ENCODE measurements at regions not wholly inside any gene's neighbourhood (a gene's known extent, or its start where the extent isn't known, plus 50 kb on each side); places are given as distances from the start of the nearest gene placed in this dataset.
"Not testable (repeated sequence)": the region's sequence is repeated elsewhere in the genome, so short reads cannot be mapped to it uniquely, and the experiment has no call there.

- DNase-seq (ENCODE audit: extremely low read depth, low read depth, low spot score): no peak
These were observed 146.6 kb downstream of the RNASET2 start for GRCh38 chr6:166809721-166810120.

DNA sequence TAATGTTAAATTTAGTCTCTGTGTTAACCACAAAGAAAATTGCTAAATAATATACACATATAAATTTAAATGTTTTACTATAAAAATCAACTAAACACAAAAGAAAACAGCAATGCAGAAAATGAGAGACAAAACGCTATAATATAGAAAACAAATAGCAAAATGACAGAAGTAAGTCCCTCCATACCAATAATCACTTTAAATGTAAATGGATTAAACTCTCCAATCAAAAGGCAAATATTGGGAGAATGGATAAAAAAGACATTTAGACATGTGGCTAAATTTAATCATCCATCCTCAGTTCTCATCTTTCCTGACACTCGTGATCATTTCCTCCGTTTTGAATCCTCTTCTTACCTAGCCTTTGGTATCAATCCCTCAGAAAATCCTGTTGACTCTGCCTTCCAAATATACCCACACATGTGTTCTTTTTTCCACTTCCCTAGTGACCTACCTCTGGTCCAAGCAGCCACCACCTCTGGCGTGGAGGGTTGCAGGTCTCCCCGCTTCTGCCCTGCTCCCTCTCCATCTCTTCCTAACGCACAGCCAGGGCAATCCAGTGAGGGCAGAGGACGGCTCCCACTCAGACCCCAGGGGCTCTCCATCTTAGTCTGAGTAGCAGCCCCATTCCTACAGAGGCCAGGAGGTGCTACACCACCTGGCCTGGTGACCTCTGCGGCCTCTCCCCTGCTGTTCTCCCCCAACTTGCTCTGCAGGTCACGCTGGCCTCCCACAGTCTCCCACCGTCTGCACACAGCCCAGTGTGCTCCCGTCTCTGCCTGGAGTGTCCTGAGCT is 149.2 kb downstream of the RNASET2 start:
- DNase-seq (ENCODE audit: extremely low read depth, low read depth, low spot score): no peak

- no peak for DNase-seq (ENCODE audit: extremely low read depth, low read depth, low spot score)
These were observed 150.0 kb downstream of the RNASET2 start for GRCh38 chr6:166806217-166806838.

- no peak for DNase-seq (ENCODE audit: extremely low read depth, low read depth, low spot score)
These were observed 152.9 kb downstream of the RNASET2 start for GRCh38 chr6:166803471-166803870.

GRCh38 chr6:166802401-166802800 is 153.9 kb downstream of the RNASET2 start:
- no peak for DNase-seq (ENCODE audit: extremely low read depth, low read depth, low spot score)

GRCh38 chr6:166800137-166800536 is 156.2 kb downstream of the RNASET2 start:
- no peak for DNase-seq (ENCODE audit: extremely low read depth, low read depth, low spot score)

DNA sequence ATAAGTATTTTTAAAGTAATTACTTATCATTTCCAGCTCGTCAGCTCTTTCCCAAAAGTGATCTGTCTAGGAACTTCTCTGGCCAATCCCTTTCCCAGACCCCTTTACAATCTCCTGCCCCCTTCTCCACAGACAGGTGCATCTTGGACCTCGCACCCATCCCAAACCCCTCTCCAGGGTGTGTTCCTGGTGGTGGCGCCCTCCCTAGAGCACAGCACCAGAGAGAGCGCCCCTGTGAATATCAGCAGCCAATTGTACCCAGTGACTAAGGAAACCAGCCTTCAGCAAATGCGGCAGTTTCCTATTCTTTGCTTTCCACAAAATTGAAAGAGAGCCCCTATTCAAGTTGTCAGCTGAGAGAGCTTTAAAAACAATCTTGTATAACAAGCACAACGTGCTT is 157.7 kb downstream of the RNASET2 start:
- DNase-seq (ENCODE audit: extremely low read depth, low read depth, low spot score): no peak

- no peak for DNase-seq (ENCODE audit: extremely low read depth, low read depth, low spot score)
These were observed 159.7 kb downstream of the RNASET2 start for GRCh38 chr6:166796610-166797009.

DNA sequence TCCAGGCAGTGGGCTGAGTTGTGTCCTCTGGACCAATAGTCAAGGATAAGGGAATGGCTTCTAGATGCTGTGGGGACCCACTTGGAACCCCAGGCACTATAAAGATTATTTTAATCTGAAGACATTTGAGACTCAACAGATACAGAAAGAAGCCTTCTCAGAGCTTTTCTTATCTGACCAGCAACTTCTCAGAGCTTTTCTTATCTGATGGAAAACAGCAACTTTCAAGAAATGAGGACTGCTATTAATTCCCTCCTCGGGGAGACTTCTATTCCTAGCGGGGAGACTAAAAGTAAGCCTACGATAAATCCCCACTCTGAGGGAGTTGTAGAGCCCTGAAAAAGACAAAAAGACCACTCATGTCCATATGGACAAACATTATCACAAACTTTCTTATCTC is 160.5 kb downstream of the RNASET2 start:
- DNase-seq (ENCODE audit: extremely low read depth, low read depth, low spot score): no peak

DNA sequence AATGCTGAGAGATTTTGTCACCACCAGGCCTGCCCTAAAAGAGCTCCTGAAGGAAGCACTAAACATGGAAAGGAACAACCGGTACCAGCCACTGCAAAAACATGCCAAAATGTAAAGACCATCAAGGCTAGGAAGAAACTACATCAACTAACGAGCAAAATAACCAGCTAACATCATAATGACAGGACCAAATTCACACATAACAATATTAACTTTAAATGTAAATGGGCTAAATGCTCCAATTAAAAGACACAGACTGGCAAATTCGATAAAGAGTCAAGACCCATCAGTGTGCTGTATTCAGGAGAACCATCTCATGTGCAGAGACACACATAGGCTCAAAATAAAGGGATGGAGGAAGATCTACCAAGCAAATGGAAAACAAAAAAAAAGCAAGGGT is 163.8 kb upstream of the RPS6KA2 start:
- not testable (repeated sequence) for DNase-seq (ENCODE audit: extremely low read depth, low read depth, low spot score)

DNA sequence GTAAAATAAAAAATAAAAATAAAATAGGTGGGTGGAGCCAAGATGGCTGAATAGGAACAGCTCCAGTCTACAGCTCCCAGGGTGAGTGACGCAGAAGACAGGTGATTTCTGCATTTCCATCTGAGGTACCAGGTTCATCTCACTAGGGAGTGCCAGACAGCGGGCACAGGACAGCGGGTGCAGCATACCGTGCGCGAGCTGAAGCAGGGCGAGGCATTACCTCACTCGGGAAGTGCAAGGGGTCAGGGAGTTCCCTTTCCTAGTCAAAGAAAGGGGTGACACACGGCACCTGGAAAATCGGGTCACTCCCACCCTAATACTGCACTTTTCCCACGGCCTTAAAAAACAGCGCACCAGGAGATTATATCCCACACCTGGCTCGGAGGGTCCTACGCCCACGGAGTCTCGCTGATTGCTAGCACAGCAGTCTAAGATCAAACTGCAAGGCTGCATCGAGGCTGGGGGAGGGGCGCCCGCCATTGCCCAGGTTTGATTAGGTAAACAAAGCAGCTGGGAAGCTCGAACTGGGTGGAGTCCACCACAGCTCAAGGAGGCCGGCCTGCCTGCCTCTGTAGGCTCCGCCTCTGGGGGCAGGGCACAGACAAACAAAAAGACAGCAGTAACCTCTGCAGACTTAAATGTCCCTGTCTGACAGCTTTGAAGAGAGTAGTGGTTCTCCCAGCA is 161.9 kb upstream of the RPS6KA2 start:
- not testable (repeated sequence) for DNase-seq (ENCODE audit: extremely low read depth, low read depth, low spot score)

- peak; percentile 56 for DNase-seq (ENCODE audit: extremely low read depth, low read depth, low spot score)
These were observed 159.7 kb upstream of the RPS6KA2 start for GRCh38 chr6:166786704-166787293.

GRCh38 chr6:166785131-166785530 is 158.1 kb upstream of the RPS6KA2 start:
- DNase-seq (ENCODE audit: extremely low read depth, low read depth, low spot score): no peak

- DNase-seq (ENCODE audit: extremely low read depth, low read depth, low spot score): no peak
These were observed 157.6 kb upstream of the RPS6KA2 start for GRCh38 chr6:166784691-166785090.

DNA sequence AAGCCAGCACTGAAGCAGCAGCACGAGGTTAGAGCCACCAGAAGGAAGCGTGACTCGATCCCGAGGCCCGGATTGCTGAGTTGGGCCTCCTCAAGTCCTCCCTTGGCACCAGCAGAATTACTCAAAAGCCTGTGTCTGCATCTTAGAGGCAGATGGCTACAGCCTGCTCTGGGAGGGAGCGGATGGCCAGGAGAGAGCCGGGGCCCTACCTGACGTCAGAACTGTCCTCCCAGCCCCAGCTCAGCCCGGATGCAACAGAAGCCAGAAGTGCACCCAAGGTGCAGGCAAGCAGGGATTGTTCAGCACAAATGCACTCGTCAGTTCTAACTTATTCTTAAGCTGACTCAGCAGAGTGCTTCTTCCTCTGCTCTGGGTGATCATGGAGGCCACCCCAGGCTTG is 155.5 kb upstream of the RPS6KA2 start:
- DNase-seq (ENCODE audit: extremely low read depth, low read depth, low spot score): no peak

- DNase-seq (ENCODE audit: extremely low read depth, low read depth, low spot score): no peak
These were observed 154.3 kb upstream of the RPS6KA2 start for GRCh38 chr6:166781331-166781730.

DNA sequence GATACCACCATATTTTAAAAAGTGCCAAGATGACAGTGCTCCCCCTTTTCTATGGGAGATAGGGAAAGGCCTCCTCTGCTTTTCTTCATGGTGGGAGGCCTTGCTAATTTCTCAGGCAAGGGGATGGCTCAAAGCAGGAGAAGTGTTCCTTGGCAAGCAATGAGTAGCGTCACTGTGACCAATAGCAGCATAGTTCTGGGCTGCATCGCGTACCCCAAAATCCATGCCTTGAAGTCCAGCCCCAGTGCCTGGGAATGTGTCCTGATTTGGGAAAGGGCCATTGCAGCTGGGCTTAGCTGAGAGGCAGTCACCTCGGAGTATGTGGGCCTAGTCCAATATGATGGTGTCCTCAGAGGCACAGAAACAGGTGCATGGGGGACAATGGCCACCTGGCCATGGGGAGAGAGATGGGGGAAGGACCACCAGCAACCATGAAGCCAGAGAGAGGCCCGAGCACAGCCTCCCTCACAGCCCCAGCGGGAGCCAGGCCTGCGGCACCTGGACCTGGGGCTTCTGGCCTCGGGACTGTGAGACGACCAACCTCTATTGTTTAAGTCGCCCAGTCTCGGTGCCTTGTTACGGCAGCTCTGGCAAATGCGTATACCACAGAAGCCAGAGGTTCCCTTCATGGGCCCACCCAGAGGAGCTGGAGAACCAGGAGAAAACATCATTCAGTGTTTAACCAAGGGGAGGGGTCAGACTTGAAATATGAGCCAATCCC is 153.1 kb upstream of the RPS6KA2 start:
- no peak for DNase-seq (ENCODE audit: extremely low read depth, low read depth, low spot score)

DNA sequence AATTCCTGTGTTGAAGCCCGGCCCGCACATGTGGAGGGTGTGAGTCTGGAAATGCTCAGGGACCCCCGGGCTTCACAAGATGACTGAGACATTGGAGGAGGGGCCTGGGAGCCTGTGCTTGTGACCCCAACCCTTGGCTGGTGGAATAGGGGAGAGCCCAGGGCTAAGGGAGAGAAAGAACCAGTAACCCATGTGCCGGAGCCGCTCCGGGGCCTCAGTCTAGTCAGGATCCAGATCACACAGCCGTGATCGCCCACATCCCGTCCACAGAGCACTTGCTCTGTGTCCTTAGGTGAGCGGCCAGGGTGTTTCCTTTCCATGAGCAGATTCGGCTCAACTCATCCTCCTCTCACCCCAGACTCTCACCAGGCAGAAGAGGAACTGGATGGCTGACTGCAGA is 152.3 kb upstream of the RPS6KA2 start:
- no peak for DNase-seq (ENCODE audit: extremely low read depth, low read depth, low spot score)

- no peak for DNase-seq (ENCODE audit: extremely low read depth, low read depth, low spot score)
These were observed 151.7 kb upstream of the RPS6KA2 start for GRCh38 chr6:166778776-166779175.

DNA sequence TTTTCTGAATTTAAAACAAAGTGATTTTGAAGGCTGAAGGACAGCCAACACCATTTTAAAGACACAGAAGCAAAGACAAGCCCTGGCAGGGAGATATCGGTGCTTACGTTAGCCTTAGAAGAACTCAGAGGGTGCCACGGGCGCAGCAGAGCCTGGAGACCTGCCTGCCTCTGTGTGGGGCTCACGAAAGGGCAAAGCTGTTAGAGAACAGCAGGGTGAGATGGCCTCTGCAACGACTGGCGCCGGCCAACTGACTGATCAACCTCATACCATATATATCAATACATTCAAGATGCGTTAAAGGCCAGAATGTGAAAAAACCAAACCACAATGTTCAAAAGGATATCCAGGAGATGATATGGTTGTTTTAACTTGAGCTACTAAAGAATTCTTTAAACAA is 151.0 kb upstream of the RPS6KA2 start:
- no peak for DNase-seq (ENCODE audit: extremely low read depth, low read depth, low spot score)

GRCh38 chr6:166777096-166777630 is 150.1 kb upstream of the RPS6KA2 start:
- no peak for DNase-seq (ENCODE audit: extremely low read depth, low read depth, low spot score)
